HG03095 (cell line): ENCODE measurements at regions not wholly inside any gene's neighbourhood (a gene's known extent, or its start where the extent isn't known, plus 50 kb on each side); places are given as distances from the start of the nearest gene placed in this dataset.
"Not testable (repeated sequence)": the region's sequence is repeated elsewhere in the genome, so short reads cannot be mapped to it uniquely, and the experiment has no call there.

Experiments
- ATAC-seq: cut with Tn5 transposase; IDR thresholded peaks from one replicate; pipeline ENCODE4 v1.9.1; 2021; ENCODE audit warnings: moderate library complexity; ENCODE audit not compliant: unreplicated experiment

DNA sequence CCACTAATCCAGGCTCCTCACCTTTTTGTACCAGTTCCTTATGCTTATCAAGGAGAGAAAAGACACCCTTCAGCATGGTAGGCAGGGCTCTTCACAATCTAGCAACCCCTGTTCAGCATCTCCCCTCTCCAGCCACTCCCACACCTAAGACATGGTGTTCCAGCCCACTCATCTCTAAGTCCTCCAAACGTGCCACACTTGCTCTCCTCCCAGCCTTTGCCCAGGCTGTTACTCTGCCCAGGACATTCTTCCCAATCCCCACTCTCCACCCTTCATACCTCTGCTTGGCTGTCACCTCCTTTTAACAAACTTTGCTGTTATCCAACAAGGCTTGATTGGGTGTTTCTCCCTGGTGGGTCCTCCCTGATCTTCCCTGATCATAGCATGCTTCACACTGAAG lies 270.6 kb upstream of the CHAC2 start:
- no peak for ATAC-seq

DNA sequence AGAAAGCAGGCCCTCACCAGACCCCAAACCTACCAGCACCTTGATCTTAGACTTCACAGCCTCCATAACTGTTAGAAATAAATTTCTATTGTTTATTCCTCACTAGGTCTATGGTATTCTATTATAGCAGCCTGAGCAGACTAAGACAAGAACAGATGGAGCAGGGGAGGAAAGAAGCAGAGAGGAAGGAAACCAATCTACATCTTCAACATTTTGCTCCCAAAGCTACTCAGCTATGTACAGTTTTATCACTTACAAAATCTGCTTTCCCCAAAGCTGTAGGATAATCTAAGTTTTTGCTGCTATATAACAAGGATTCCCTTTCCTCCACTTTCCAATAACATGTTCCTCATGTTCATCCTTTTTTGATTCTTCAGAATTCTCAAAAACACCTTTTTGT lies 274.4 kb upstream of the CHAC2 start:
- ATAC-seq = no peak

DNA sequence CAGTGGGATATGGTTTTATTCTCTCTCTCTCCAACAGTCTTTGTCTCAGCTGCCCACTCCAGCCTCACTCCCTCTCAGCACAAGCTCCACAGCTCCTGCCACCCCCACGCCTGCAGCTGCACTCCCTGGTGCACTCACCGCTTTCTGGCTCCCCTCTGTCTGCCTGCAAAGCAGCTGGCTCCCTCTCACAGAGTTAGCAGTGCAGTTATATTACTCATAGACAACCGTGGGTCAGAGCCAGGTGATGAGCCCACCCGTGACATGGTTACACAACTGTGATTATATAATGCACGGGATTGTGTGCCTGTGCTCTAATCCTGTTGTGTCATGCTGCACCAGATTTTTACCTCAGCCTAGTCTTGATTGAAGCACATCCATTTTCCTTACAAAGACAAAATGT lies 276.9 kb upstream of the CHAC2 start:
- no peak for ATAC-seq

DNA sequence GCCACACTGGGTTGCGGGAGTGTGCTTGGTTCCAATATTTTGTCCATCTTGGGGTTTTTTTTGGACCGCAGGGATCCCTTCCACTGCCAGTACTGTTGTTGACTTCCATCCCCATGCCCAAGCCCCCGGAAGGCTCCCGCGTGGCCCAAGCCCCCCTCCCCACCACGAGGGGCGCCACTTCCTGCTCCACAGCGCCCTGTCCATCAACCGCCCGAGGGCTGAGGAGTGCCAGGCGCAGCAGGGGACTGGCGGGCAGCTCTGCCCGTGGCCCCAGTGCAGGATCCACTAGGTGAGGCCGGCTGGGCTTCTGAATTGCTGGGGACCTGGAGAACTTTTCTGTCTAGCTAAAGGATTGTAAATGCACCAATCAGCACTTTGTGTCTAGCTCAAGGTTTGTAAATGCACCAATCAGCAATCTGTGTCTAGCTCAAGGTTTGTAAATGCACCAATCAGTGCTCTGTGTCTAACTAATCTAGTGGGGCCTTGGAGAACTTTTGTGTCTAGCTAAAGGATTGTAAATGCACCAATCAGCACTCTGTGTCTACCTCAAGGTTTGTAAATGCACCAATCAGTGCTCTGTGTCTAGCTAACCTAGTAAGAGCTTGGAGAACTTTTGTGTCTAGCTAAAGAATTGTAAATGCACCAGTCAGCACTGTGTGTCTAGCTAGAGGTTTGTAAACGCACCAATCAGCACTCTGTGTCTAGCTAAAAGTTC lies 281.3 kb upstream of the CHAC2 start:
- ATAC-seq = not testable (repeated sequence)

DNA sequence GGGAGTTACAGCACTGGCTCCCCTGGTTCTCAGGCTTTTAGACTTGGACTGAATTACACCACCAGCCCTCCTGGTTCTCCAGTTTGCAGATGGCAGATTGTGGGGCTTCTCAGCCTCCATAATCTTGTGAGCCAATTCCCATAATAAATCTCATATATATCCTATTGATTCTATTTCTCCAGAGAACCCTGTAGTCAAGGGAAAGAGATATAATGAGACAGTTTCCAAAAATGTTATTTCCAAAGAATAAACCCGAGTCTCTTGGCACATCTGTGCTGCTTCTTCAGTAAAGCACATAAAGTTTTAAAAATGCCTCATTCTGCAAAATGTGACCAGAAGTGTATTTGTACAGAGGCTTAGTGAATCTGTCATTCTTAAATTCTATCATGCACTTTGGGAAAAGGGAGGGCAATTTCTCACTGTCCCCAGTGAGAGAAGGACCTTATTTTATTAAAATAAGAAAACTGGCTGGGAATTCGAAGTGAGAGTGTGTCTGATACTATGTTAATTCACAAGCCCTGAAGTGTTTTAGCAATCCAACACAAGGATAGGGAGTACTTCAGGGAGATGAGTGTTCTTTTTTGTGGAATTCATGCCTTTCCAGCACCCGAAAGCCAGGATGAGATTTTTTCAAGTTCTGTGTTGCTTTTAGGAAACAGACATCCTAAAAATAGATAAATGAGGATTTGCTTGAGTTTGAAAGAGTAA lies 282.4 kb upstream of the CHAC2 start:
- no peak for ATAC-seq

DNA sequence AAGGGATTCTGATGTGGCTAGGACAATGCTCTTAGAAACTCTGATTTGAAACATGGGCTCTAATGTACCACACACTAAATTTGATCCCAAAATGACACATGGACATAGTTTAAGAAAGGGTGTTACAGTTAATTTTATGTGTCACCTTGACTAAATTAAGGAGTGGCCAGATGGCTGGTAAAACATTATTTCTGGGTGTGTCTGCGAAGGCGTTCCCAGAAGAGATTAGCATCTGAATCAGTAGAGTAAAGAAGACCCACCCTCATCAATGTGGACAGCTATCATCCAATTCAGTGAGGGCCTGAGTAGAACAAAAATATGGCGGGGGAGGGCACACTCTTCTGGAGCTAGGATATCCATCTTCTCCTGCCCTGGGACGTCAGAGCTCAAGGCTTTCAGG lies 283.1 kb upstream of the CHAC2 start:
- no peak for ATAC-seq

DNA sequence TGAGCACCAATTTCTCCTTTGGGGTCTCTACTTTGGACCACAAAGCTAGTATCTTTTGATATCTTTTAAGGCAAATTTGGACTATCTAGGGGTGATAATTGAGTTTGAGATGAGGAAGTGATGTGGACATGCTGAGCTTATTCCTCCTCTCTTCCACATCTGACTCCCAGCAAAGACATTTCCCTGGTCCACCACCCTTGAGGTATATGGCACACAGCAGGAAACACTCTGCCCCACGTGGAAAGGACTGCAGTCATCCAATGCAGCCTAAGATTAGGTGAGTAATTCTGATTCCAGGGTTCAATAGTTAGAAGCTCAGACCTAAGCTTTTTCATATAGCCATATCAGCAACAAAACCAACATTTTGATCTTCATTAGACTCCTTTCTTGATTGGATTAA lies 290.1 kb upstream of the CHAC2 start:
- no peak for ATAC-seq

DNA sequence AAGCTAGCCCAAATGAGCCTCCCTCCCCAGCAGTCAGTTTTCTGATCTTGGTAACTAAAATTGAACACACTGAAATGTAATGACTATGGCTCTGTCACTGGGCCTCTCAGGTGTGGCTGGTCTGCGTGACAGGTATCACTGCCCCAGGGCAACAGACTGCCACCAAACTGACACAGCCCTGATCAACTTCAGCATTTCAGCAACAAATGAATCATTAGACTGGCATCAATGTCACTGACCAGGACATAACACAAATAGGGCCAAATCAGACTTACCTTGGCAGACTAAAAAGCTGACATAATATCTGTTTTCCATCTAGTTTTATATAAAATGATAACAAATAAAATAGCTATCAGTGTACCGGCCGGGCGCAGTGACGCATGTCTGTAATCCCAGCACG lies 290.8 kb upstream of the CHAC2 start:
- no peak for ATAC-seq

DNA sequence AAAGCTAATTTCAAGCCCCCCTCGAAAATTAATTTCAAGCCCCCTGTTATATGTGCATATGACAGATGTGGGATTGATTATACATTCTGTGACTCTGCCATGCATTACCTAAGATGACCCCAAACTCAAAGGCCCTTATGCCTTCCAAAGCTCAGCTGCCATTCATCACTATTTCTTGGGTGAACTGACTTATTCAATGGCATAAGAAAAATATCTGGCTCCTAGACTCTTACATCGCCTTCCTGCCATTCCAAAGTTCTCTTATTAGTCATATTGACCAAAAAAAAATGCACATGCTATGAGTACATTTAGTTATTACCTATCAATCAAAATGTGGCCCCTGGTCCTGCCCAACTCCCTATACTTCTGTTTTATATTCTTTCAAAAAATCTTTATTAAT lies 291.8 kb upstream of the CHAC2 start:
- ATAC-seq = no peak

DNA sequence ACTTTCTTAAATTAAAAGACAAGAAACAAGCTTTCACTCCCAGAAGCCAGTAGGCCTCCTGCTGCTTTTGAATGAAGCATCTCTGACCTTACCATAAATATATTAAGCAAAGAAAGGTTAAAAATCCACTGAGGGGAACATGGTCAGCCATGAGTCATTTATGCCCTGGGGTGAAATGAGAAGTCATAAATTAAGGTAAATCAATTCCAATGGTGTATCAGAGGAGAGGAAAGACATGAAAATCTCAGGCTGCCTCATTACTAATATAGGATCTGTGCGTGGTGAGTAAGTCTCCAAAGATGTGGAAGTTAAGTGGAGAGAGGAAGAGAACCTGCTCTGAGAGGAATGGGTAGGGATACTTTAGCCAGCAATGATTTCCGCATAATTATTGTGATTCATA lies 292.3 kb upstream of the CHAC2 start:
- no peak for ATAC-seq

DNA sequence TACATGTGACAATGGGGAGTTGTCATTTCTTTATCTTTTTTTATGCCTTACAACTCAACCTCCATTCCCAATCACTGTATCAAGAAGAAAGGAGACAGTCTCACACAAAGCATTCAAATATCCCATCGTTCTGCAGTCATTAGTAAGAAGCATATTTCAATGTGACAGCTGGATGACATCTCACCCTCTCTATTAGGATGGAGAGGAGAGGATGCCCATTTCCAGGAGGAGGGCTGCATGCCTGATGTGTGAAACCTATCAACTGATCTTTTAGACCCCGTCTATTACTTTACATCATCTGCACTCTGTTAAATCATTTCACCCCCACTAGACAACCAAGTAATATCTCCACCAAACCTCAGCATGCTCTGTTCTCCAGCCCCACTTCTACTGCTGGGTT lies 292.7 kb upstream of the CHAC2 start:
- ATAC-seq = no peak

DNA sequence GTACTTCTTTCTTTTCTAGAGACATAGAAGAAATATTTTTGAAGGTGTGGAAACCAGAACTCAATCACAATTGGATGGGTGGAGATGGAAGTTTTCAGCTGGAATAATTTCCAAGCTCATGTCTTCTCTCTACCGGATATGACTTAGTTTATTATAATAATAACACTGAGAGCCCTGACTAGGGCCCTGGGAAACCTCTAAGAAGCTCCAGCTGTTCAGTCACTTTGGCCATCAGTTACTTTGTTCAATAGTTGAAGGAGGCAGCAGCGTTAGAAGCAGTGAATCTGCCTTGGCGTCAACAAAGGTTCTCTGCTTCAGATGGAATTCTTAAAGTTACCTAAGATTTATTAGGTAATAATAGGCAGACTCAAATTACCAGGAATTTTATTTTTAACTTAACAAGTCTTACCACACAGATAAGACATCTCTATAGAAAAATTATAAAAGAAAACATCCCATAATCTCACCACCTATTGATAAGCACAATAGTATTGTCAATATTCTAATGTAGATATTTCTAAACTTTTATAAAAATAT lies 293.8 kb upstream of the CHAC2 start:
- ATAC-seq = no peak

DNA sequence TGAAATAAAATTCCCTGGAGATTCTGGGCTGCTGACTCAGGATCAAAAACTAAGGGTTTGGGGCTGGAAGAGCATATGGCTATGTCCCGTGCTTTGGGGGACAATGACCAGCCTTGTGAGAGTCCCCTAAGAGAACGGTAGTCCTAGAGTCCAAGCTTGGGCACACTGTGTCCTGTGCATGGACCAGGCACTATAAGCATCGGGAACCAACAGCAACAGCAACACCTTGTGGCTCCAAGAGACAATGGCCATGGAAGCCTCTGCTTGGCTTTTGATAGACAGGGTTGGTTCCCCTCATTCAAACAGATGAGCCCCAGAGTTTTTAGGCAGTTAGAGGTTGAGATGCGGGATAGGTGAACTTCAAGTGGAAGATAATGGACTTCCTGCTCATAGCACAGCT lies 294.4 kb upstream of the CHAC2 start:
- no peak for ATAC-seq

DNA sequence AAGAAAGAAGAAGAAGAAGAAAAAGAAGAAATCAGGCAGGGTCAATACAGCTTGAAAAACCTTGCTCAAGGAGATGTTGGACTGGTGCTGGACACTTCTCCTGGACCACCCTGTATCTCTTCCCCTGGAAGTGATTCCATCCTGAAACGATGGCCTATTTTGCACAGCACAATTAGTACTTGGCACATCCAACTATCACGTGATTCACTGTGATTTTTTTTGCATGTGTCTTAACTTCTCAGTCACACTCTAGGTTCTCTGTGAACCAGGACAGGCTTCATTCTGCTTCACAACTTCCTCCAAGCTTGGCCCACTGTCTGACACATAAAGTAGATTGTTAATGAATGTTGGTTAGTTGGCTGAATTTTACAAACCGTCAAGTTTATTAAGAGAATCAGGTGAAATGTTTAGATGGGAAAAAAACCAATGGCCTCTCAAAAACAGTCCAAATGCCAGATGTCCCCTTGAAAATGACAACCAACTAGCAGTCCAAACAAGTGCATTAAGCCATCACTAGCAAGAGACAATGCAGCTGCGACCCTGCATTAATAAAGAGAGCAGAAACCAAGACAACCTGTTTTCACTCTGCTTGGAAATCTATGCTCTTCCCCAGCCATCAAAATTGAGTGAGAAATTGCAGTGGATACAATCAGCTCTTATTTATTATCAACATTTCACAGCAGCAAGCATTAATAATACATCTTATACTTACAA lies 300.0 kb upstream of the CHAC2 start:
- no peak for ATAC-seq

DNA sequence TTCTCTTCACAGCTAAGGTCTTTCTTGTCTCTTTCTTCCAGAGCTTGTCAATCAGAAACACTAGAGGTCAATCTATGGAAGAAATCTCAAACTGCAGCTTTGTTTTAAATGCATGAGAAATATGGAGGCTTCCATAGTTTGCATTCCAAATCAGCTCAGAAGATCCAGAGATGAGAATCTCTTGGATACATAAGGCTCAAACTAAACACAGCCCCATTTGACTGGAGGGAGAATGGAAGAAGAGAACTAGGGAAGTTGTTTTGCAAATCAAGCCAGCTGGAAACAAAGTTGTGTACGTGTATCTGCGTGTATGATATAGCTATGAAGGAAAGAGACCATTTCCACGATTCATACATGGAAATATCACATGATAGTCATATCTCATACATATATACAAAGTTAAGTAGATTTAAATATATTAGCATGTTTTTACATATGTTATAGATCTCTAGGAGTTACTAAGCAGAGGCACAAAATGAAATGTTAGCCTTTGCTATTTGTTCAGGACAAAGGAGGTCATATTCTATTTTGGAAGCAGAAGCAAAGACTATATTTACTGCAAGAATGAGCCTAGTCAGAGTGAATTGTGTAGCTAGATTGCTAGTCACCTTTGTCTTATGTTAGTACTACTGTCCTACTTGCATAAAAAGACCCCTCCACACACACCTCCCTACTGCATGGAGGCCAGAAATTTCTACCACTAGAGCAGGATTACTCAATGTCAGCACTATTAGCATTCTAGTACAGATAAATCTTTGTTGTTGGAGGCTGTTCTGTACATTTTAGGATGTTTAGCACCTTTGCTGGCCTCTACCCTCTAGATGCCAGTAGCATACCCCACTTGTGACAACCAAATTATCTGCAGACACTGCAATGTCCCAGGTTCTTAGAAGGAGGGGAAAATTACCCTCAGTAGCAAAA lies 303.5 kb upstream of the CHAC2 start:
- ATAC-seq = no peak

DNA sequence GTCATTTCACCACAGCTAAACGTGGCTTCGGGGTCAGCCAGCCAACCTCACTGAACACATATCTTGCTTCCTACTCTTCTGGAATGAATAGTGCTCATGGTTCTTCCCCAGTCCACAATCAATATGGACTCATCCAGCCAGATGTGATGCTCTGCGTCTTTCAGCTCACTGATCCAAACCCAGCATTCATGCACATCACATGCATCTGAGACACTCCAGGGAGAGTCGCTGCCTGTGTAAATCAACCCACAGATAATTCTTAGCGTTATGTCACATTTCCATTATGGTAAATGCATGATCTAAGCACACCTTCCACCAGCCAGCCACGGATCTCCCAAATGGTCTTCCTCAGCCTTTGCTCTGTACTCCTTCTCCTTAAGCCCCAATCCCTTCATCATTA lies 306.7 kb upstream of the CHAC2 start:
- ATAC-seq = no peak

DNA sequence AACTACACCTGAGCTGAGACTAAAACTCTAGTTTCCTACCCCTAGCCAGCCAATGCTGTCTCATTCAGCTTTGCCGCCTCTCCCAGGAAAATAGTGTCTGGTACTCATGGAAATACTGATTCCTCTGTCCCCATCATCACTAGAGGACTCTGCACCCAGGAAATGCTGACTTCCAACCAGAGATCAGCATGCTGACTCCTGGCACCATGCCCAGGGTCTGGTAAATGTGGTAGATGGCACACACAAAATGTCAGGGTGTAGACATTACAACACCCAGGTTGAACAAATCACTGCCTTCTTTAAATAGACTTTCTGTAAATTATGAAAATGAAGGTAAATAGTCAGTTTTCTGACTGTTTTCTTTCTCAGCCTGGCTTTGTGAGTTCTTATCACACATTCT lies 307.3 kb upstream of the CHAC2 start:
- no peak for ATAC-seq

DNA sequence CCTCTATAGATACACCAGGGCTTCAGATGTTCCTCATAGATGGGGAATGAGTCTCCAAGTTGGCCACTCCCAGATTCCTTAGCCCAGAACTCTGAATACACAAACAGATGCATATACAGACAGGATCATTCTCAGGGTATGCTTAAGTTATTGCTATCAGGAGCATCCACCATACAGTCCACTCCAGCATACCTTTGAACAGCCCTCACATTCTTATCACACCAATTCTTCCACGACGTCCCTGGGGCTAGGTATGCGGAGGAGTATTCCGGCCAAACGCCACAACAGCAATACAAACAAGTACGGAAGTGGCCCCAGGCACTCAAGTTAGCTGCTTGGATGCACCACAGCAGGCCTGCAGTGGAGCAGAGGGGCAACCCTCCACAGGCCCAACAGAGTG lies 312.5 kb upstream of the CHAC2 start:
- no peak for ATAC-seq

DNA sequence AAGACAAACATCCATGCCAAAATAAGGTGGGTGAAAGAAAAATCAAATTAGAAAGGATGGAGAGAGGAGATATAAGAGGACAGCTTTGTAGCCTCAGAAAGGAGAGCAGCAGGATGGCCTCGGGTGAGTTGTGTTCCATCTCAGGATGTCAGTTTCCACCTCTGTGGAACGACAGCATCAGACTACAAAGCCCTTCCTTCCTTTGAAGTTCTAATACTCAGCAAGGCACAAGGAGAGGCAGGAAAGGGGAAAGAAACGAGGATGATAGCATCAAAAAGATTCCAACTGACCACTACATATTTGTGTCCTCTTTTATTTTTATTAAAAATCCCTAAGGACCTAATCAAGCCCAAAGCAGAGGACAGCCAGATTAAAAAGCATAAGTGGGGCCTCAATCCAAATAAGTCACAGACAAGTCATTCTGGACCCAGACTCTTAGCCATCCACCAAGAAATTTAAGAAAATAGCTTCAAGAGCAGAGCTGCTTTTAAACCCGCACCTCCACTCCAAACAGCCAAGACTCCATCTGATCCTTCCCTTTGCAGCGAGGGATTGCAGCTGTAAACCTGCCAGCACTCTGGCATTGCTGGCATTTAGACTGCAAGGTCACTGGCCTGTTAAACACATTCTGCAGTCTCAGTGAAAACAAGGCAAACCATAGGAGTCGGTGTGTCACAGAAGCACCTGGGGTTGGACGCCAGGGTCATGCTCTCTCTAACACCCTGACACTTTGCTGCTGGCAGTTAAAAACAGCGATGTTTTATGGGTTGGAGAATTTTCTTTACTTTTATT lies 314.5 kb upstream of the CHAC2 start:
- no peak for ATAC-seq

DNA sequence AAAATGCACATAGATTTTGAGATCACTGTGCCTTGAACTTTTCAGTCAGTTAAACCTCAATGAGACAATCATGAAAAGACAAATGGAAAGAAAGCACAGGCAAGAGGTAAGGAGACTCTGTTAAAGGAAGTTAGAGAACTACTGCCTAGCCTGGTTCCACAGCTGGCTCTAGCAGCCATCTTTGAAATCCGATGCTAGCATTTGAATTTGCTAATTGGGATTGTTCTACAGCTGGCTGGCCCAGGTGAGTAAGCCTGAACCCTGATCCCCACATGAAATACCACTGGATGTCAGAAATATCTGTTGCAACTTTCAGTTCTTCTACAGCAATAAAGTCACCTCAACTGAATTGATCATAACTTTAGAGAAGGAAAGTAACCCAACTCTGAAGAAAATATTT lies 315.2 kb upstream of the CHAC2 start:
- ATAC-seq = no peak
